ENCODE measurements at regions not wholly inside any gene's neighbourhood (a gene's known extent, or its start where the extent isn't known, plus 50 kb on each side); places are given as distances from the start of the nearest gene placed in this dataset.
A peak's percentile ranks its signal among the peaks of the same experiment; 100 is the strongest.

DNA sequence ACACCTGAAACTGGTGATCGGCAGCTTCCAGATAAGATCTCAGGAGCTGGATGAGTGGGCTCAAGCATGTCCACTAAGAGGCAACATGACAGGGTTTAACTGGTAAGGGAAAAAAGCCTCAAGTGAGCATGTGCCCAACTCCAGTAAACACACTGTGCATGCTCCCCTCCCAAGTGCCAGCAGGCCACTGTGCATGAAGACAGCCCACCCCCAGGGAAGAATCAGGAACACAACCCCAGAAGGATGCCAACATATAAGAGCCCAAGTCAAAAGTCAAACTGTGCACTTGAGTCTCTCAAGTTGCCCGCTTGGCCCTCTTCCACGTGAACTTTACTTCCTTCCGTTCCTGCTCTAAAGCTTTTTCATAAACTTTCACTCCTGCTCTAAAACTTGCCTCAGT, 311.3 kb upstream of the PRKD1 start (continued):
- TF ChIP-seq, protein P1, sequence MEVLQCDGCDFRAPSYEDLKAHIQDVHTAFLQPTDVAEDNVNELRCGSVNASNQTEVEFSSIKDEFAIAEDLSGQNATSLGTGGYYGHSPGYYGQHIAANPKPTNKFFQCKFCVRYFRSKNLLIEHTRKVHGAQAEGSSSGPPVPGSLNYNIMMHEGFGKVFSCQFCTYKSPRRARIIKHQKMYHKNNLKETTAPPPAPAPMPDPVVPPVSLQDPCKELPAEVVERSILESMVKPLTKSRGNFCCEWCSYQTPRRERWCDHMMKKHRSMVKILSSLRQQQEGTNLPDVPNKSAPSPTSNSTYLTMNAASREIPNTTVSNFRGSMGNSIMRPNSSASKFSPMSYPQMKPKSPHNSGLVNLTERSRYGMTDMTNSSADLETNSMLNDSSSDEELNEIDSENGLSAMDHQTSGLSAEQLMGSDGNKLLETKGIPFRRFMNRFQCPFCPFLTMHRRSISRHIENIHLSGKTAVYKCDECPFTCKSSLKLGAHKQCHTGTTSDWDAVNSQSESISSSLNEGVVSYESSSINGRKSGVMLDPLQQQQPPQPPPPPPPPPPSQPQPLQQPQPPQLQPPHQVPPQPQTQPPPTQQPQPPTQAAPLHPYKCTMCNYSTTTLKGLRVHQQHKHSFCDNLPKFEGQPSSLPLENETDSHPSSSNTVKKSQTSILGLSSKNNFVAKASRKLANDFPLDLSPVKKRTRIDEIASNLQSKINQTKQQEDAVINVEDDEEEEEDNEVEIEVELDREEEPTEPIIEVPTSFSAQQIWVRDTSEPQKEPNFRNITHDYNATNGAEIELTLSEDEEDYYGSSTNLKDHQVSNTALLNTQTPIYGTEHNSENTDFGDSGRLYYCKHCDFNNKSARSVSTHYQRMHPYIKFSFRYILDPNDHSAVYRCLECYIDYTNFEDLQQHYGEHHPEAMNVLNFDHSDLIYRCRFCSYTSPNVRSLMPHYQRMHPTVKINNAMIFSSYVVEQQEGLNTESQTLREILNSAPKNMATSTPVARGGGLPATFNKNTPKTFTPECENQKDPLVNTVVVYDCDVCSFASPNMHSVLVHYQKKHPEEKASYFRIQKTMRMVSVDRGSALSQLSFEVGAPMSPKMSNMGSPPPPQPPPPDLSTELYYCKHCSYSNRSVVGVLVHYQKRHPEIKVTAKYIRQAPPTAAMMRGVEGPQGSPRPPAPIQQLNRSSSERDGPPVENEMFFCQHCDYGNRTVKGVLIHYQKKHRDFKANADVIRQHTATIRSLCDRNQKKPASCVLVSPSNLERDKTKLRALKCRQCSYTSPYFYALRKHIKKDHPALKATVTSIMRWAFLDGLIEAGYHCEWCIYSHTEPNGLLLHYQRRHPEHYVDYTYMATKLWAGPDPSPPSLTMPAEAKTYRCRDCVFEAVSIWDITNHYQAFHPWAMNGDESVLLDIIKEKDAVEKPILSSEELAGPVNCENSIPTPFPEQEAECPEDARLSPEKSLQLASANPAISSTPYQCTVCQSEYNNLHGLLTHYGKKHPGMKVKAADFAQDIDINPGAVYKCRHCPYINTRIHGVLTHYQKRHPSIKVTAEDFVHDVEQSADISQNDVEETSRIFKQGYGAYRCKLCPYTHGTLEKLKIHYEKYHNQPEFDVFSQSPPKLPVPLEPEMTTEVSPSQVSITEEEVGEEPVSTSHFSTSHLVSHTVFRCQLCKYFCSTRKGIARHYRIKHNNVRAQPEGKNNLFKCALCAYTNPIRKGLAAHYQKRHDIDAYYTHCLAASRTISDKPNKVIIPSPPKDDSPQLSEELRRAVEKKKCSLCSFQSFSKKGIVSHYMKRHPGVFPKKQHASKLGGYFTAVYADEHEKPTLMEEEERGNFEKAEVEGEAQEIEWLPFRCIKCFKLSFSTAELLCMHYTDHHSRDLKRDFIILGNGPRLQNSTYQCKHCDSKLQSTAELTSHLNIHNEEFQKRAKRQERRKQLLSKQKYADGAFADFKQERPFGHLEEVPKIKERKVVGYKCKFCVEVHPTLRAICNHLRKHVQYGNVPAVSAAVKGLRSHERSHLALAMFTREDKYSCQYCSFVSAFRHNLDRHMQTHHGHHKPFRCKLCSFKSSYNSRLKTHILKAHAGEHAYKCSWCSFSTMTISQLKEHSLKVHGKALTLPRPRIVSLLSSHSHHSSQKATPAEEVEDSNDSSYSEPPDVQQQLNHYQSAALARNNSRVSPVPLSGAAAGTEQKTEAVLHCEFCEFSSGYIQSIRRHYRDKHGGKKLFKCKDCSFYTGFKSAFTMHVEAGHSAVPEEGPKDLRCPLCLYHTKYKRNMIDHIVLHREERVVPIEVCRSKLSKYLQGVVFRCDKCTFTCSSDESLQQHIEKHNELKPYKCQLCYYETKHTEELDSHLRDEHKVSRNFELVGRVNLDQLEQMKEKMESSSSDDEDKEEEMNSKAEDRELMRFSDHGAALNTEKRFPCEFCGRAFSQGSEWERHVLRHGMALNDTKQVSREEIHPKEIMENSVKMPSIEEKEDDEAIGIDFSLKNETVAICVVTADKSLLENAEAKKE (CRISPR knock-in tag; IDR thresholded peaks at IDR 0.05): no peak
- TF ChIP-seq CREB1 (CRISPR knock-in tag; IDR thresholded peaks at IDR 0.05; ENCODE audit: low read depth) (no peak), ZNF114 (CRISPR knock-in tag; IDR thresholded peaks at IDR 0.05) (no peak)
- TF ChIP-seq, protein P2, sequence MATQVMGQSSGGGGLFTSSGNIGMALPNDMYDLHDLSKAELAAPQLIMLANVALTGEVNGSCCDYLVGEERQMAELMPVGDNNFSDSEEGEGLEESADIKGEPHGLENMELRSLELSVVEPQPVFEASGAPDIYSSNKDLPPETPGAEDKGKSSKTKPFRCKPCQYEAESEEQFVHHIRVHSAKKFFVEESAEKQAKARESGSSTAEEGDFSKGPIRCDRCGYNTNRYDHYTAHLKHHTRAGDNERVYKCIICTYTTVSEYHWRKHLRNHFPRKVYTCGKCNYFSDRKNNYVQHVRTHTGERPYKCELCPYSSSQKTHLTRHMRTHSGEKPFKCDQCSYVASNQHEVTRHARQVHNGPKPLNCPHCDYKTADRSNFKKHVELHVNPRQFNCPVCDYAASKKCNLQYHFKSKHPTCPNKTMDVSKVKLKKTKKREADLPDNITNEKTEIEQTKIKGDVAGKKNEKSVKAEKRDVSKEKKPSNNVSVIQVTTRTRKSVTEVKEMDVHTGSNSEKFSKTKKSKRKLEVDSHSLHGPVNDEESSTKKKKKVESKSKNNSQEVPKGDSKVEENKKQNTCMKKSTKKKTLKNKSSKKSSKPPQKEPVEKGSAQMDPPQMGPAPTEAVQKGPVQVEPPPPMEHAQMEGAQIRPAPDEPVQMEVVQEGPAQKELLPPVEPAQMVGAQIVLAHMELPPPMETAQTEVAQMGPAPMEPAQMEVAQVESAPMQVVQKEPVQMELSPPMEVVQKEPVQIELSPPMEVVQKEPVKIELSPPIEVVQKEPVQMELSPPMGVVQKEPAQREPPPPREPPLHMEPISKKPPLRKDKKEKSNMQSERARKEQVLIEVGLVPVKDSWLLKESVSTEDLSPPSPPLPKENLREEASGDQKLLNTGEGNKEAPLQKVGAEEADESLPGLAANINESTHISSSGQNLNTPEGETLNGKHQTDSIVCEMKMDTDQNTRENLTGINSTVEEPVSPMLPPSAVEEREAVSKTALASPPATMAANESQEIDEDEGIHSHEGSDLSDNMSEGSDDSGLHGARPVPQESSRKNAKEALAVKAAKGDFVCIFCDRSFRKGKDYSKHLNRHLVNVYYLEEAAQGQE (IDR thresholded peaks at IDR 0.05; ENCODE audit: unreplicated experiment): no peak

DNA sequence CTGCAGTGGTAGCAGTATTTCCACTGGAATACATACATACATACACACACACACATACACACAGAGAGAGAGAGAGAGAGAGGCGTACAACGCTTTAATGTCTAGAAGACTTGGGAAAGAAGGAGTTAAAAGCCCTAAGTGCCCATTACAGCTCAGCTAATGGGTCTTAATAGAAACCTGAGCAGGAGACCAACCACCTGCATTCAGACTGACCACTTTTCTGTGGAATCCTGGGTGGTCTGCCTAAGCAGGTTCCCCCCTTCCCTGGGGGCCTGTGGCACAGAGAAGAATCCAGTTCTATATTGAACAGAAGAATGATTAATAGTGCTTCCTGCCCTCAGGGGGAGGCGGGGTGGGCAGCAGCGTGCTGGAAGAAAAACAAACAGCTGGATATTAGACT, 312.4 kb upstream of the PRKD1 start:
- H3K4me2 ChIP-seq: peak overlapping the region; percentile 43
- no peaks in the 10 kb centered on the region for H3K36me3 ChIP-seq (ENCODE audit: insufficient read depth)
- TF ChIP-seq EZH2 (IDR thresholded peaks at IDR 0.05; ENCODE audit: low read depth, unreplicated experiment) (no peak), POLR2AphosphoS5 (IDR thresholded peaks at IDR 0.05; ENCODE audit: low read depth) (no peak), ZNF114 (CRISPR knock-in tag; IDR thresholded peaks at IDR 0.05) (no peak), STAT1 (IDR thresholded peaks at IDR 0.05; ENCODE audit: unreplicated experiment) (no peak), NANOG (IDR thresholded peaks at IDR 0.05; ENCODE audit: borderline replicate concordance) (no peak)
- TF ChIP-seq, protein P3, sequence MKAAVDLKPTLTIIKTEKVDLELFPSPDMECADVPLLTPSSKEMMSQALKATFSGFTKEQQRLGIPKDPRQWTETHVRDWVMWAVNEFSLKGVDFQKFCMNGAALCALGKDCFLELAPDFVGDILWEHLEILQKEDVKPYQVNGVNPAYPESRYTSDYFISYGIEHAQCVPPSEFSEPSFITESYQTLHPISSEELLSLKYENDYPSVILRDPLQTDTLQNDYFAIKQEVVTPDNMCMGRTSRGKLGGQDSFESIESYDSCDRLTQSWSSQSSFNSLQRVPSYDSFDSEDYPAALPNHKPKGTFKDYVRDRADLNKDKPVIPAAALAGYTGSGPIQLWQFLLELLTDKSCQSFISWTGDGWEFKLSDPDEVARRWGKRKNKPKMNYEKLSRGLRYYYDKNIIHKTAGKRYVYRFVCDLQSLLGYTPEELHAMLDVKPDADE (IDR thresholded peaks at IDR 0.05): no peak
- TF ChIP-seq, protein P4, sequence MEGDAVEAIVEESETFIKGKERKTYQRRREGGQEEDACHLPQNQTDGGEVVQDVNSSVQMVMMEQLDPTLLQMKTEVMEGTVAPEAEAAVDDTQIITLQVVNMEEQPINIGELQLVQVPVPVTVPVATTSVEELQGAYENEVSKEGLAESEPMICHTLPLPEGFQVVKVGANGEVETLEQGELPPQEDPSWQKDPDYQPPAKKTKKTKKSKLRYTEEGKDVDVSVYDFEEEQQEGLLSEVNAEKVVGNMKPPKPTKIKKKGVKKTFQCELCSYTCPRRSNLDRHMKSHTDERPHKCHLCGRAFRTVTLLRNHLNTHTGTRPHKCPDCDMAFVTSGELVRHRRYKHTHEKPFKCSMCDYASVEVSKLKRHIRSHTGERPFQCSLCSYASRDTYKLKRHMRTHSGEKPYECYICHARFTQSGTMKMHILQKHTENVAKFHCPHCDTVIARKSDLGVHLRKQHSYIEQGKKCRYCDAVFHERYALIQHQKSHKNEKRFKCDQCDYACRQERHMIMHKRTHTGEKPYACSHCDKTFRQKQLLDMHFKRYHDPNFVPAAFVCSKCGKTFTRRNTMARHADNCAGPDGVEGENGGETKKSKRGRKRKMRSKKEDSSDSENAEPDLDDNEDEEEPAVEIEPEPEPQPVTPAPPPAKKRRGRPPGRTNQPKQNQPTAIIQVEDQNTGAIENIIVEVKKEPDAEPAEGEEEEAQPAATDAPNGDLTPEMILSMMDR (conservative IDR thresholded peaks at IDR 0.05; ENCODE audit: low read depth in 2 of 2): no peak
- H3K9me2 ChIP-seq (ENCODE audit: insufficient read depth): peaks cover 15% of the 10 kb centered on the region; the same call in 1 of the 2 replicates
- DNase-seq (ENCODE audit: low spot score) (no peak), ATAC-seq (no peak)
- no peaks in the 10 kb centered on the region for H3K27me3 ChIP-seq (ENCODE audit: insufficient read depth)
- H3F3A ChIP-seq (replicated peaks; ENCODE audit: low read depth): no peaks in the 10 kb centered on the region
- H3K27ac Mint-ChIP-seq: no peak overlapping the region
- no peaks in the 10 kb centered on the region for H3K36me3 Mint-ChIP-seq (ENCODE audit: low read depth)
- H3K4me1 Mint-ChIP-seq: peaks cover 16% of the 10 kb centered on the region
- H3K4me3 ChIP-seq: no peak overlapping the region
- no peak overlapping the region for H3K27ac ChIP-seq (ENCODE audit: low read depth)
- H3K27me3 Mint-ChIP-seq (ENCODE audit: insufficient read depth, low read depth, poor library complexity): peaks cover 4% of the 10 kb centered on the region
- no peaks in the 10 kb centered on the region for H3K9me3 Mint-ChIP-seq
- H2AFZ ChIP-seq: peak overlapping the region; percentile 84; the same call in 1 of the 2 replicates
- H3K4me1 ChIP-seq (ENCODE audit: insufficient read depth): peaks cover 13% of the 10 kb centered on the region
- H4K20me1 ChIP-seq (replicated peaks; ENCODE audit: insufficient read depth): no peaks in the 10 kb centered on the region
- H3K79me2 ChIP-seq (replicated peaks; ENCODE audit: insufficient read depth): no peaks in the 10 kb centered on the region
- no peak overlapping the region for H3K4me3 Mint-ChIP-seq

All from GM23338 (cell line).